Caco-2 (cell line): ENCODE measurements at regions not wholly inside any gene's neighbourhood (a gene's known extent, or its start where the extent isn't known, plus 50 kb on each side); places are given as distances from the start of the nearest gene placed in this dataset.

ENCODE experiments used
- BruUV-seq: library from RNA; stranded (reverse); fragments of 400-500 nt; replicated peaks from 2 replicates; lab custom pipeline; 2021; lab: Mats Ljungman, UMichigan
- CTCF ChIA-PET: fragments of 300-600 bp; sonication (Branson Sonifier 250); formaldehyde crosslinking; loops from one replicate; lab custom pipeline; 2022; ENCODE audit warnings: antibody characterized with exemption; lab: Charles Lee
- POLR2A ChIA-PET: fragments of 300-600 bp; sonication (Branson Sonifier 250); formaldehyde crosslinking; loops from one replicate; lab custom pipeline; 2022; ENCODE audit warnings: antibody characterized with exemption; lab: Charles Lee
- DNase-seq, 2 experiments: peaks; one replicate each; pipeline versions ENCODE4 v3.0.0 to v3.0.0-alpha.2; 2020 to 2022
- H3K27me3 ChIP-seq: replicated peaks from 2 replicates; pipeline ENCODE4 v1.6.0; 2011; ENCODE audit warnings: low read length; ENCODE audit not compliant: control insufficient read depth, insufficient read depth
- H3K36me3 ChIP-seq: 2 replicates; pipeline ENCODE4 v1.5.1; 2011; ENCODE audit warnings: low read length; ENCODE audit not compliant: control insufficient read depth, insufficient read depth
- H3K4me1 ChIP-seq: fragments of 250-450 bp; sonication (Bioruptor Pico); 2 replicates; pipeline ENCODE4 v1.5.1; 2020; ENCODE audit warnings: mild to moderate bottlenecking
- H3K4me3 ChIP-seq: 2 replicates; pipeline ENCODE4 v1.5.1; 2011; ENCODE audit warnings: low read depth, mild to moderate bottlenecking, control low read depth, low read length
- H3K9me3 ChIP-seq: fragments of 250-450 bp; sonication (Bioruptor Pico); 2 replicates; pipeline ENCODE4 v1.5.1; 2020; ENCODE audit warnings: mild to moderate bottlenecking, moderate library complexity
- H3K27ac Mint-ChIP-seq: one replicate; pipeline ENCODE4 v1.8.0; 2022; ENCODE audit warnings: mixed read lengths; ENCODE audit not compliant: unreplicated experiment
- H3K27me3 Mint-ChIP-seq: one replicate; pipeline ENCODE4 v1.8.0; 2022; ENCODE audit warnings: mixed read lengths; ENCODE audit not compliant: insufficient read depth, unreplicated experiment
- H3K36me3 Mint-ChIP-seq: one replicate; pipeline ENCODE4 v1.8.0; 2022; ENCODE audit warnings: mild to moderate bottlenecking, mixed read lengths; ENCODE audit not compliant: insufficient read depth, unreplicated experiment
- H3K4me1 Mint-ChIP-seq: one replicate; pipeline ENCODE4 v1.8.0; 2022; ENCODE audit warnings: low read depth, mixed read lengths; ENCODE audit not compliant: unreplicated experiment
- H3K4me3 Mint-ChIP-seq: one replicate; pipeline ENCODE4 v1.8.0; 2022; ENCODE audit warnings: mild to moderate bottlenecking, moderate library complexity, mixed read lengths; ENCODE audit not compliant: unreplicated experiment
- H3K9me3 Mint-ChIP-seq: one replicate; pipeline ENCODE4 v1.8.0; 2022; ENCODE audit warnings: mixed read lengths; ENCODE audit not compliant: unreplicated experiment
- CTCF ChIP-seq, 2 experiments: fragments of 200-600 bp in 1 of 2; IDR thresholded peaks; 1 replicate in 1 of 2; 2 replicates in 1 of 2; pipeline versions ENCODE4 v1.5.1 to v1.8.0; 2011 to 2022; ENCODE audit warnings: antibody characterized with exemption in 1 of 2, control low read depth in 1 of 2, inconsistent platforms in 1 of 2, low read depth in 1 of 2, low read length in 1 of 2, mild to moderate bottlenecking in 1 of 2, moderate library complexity in 1 of 2; ENCODE audit not compliant: insufficient read depth in 1 of 2, severe bottlenecking in 1 of 2, unreplicated experiment in 1 of 2
- intact Hi-C: fragments of 100-400 bp; cut with micrococcal nuclease; formaldehyde crosslinking; loops from one replicate; pipeline ENCODE4 v1.10.0; 2022; ENCODE audit not compliant: unreplicated experiment

GRCh38 chr21:38667291-38667870 lies 138.3 kb upstream of the ETS2 start:
- Histone ChIP-seq H3K9me3 (no peaks in the 10 kb centered on the region), H3K27me3 (no peaks in the 10 kb centered on the region), H3K4me3 (no peak overlapping the region), H3K36me3 (no peaks in the 10 kb centered on the region), H3K4me1 (no peaks in the 10 kb centered on the region)
- no peaks in the 10 kb centered on the region for H3K9me3 Mint-ChIP-seq
- no peak overlapping the region for H3K27ac Mint-ChIP-seq
- ChIA-PET POLR2A (no interaction called here), CTCF (interaction anchor here (0.8 kb wide), 1 partner anchor 162 kb away, joined by 6 read pairs; no protein-coding TSS in a partner anchor)
- intact Hi-C loops: loop anchor here (5.0 kb wide), 1 partner anchor 470 kb away; no protein-coding TSS in a partner anchor
- H3K36me3 Mint-ChIP-seq: no peaks in the 10 kb centered on the region
- no peak for TF ChIP-seq CTCF (IDR thresholded peaks at IDR 0.05; ENCODE audit: insufficient read depth in 1 of 2, low read depth in 1 of 2, low read length in 1 of 2, severe bottlenecking in 1 of 2, unreplicated experiment in 1 of 2)
- H3K27me3 Mint-ChIP-seq: peaks cover 30% of the 10 kb centered on the region
- no peak for DNase-seq
- no TSS peak for BruUV-seq
- H3K4me3 Mint-ChIP-seq: no peak overlapping the region
- H3K4me1 Mint-ChIP-seq: peaks cover 6% of the 10 kb centered on the region

GRCh38 chr21:38668067-38668466 lies 137.7 kb upstream of the ETS2 start:
- CTCF ChIA-PET: no interaction called here
- Mint-ChIP-seq H3K9me3 (no peaks in the 10 kb centered on the region), H3K27ac (no peak overlapping the region), H3K36me3 (no peaks in the 10 kb centered on the region), H3K4me3 (no peak overlapping the region), H3K27me3 (peaks cover 27% of the 10 kb centered on the region), H3K4me1 (peaks cover 6% of the 10 kb centered on the region)
- POLR2A ChIA-PET: no interaction called here
- TF ChIP-seq CTCF (IDR thresholded peaks at IDR 0.05; ENCODE audit: insufficient read depth in 1 of 2, low read depth in 1 of 2, low read length in 1 of 2, severe bottlenecking in 1 of 2, unreplicated experiment in 1 of 2): no peak
- H3K27me3 ChIP-seq: no peaks in the 10 kb centered on the region
- no peak overlapping the region for H3K4me3 ChIP-seq
- H3K36me3 ChIP-seq: no peaks in the 10 kb centered on the region
- H3K4me1 ChIP-seq: no peaks in the 10 kb centered on the region
- BruUV-seq: no TSS peak
- no peak for DNase-seq
- no peaks in the 10 kb centered on the region for H3K9me3 ChIP-seq
- intact Hi-C loops: loop anchor here (5.0 kb wide), 1 partner anchor 469 kb away; no protein-coding TSS in a partner anchor

GRCh38 chr21:38668541-38668940 lies 137.2 kb upstream of the ETS2 start:
- H3K27me3 Mint-ChIP-seq: peaks cover 24% of the 10 kb centered on the region
- Histone ChIP-seq H3K27me3 (no peaks in the 10 kb centered on the region), H3K9me3 (no peaks in the 10 kb centered on the region), H3K36me3 (no peaks in the 10 kb centered on the region), H3K4me3 (no peak overlapping the region), H3K4me1 (no peaks in the 10 kb centered on the region)
- BruUV-seq: no TSS peak
- no peak for TF ChIP-seq CTCF (IDR thresholded peaks at IDR 0.05; ENCODE audit: insufficient read depth in 1 of 2, low read depth in 1 of 2, low read length in 1 of 2, severe bottlenecking in 1 of 2, unreplicated experiment in 1 of 2)
- H3K27ac Mint-ChIP-seq: no peak overlapping the region
- H3K36me3 Mint-ChIP-seq: no peaks in the 10 kb centered on the region
- H3K9me3 Mint-ChIP-seq: no peaks in the 10 kb centered on the region
- no peak overlapping the region for H3K4me3 Mint-ChIP-seq
- intact Hi-C loops: loop anchor here (5.0 kb wide), 1 partner anchor 469 kb away; no protein-coding TSS in a partner anchor
- peaks cover 6% of the 10 kb centered on the region for H3K4me1 Mint-ChIP-seq
- CTCF ChIA-PET: interaction anchor here (1.0 to 2.7 kb wide), 3 partner anchors 11 to 509 kb away, joined by 3 to 14 read pairs (median 3); no protein-coding TSS in a partner anchor
- DNase-seq: no peak
- POLR2A ChIA-PET: no interaction called here
